ENCODE measurements at regions not wholly inside any gene's neighbourhood (a gene's known extent, or its start where the extent isn't known, plus 50 kb on each side); places are given as distances from the start of the nearest gene placed in this dataset.

DNA sequence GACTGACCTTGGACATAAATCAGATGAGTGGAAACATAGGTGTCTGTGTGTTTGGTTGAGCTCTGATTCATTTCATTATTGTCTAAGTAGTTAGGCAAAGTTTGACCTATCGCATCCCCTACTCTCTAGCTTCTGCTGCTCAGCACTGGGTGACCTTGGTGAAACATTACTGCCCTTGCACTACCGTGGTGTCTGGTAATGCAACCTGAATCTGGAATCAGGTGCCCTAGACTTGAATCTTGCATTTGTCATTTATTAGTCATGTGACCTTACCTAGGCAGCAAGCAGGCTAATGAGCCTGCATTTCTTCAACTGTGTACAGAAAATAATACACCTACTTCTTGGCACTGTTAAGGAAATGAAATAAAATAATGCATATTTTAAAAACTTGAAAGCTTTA, 242.3 kb upstream of the BLID start:
- TF ChIP-seq EP300 (IDR thresholded peaks at IDR 0.05; ENCODE audit: borderline replicate concordance in 1 of 2, low read depth in 2 of 2, low read length in 2 of 2) (no peak), SIRT6 (IDR thresholded peaks at IDR 0.05; ENCODE audit: low read length) (no peak), CTCF (IDR thresholded peaks at IDR 0.05; ENCODE audit: control extremely low read depth in 1 of 3, insufficient read depth in 1 of 3, low read depth in 1 of 3, low read length in 3 of 3) (no peak), MAFK (IDR thresholded peaks at IDR 0.05; ENCODE audit: low read depth, low read length) (no peak), CBX8 (IDR thresholded peaks at IDR 0.05; ENCODE audit: borderline replicate concordance, low read depth, low read length) (no peak), POLR2AphosphoS5 (IDR thresholded peaks at IDR 0.05; ENCODE audit: low read depth, low read length) (no peak), GABPA (IDR thresholded peaks at IDR 0.05; ENCODE audit: borderline replicate concordance, insufficient read depth, low read length) (no peak), POLR2A (IDR thresholded peaks at IDR 0.05; ENCODE audit: control extremely low read depth in 1 of 2, low read depth in 2 of 2, low read length in 2 of 2) (no peak), ZNF274 (IDR thresholded peaks at IDR 0.05; ENCODE audit: borderline replicate concordance, extremely low read depth, low read length) (no peak), MAX (IDR thresholded peaks at IDR 0.05) (no peak), TAF1 (IDR thresholded peaks at IDR 0.05; ENCODE audit: low read depth, low read length) (no peak), PHF8 (conservative IDR thresholded peaks at IDR 0.05; ENCODE audit: low read depth, low read length) (no peak), TCF12 (IDR thresholded peaks at IDR 0.05; ENCODE audit: low read depth, low read length) (no peak), RAD21 (IDR thresholded peaks at IDR 0.05 in 1 of 2, conservative IDR thresholded peaks at IDR 0.05 in 1 of 2; ENCODE audit: low read depth in 2 of 2, low read length in 2 of 2) (no peak)

Data from H1 (cell line).